Hematopoietic multipotent progenitor cell treated with erythropoietin and hydrocortisone succinate and interleukin-3 and kit ligand, for 15 days (in vitro differentiated cells): ENCODE measurements at regions not wholly inside any gene's neighbourhood (a gene's known extent, or its start where the extent isn't known, plus 50 kb on each side); places are given as distances from the start of the nearest gene placed in this dataset.
"Not testable (repeated sequence)": the region's sequence is repeated elsewhere in the genome, so short reads cannot be mapped to it uniquely, and the experiment has no call there.

Experiments
- DNase-seq: peaks from one replicate; pipeline ENCODE4 v3.0.0-alpha.2; 2015; ENCODE audit warnings: low spot score

- DNase-seq, result not testable (repeated sequence)
These were observed 125.5 kb downstream of the HAUS1 start for GRCh38 chr18:46229641-46230040.

- DNase-seq, result no peak
These were observed 132.0 kb downstream of the HAUS1 start for GRCh38 chr18:46236156-46236555.

- DNase-seq, result no peak
These were observed 133.7 kb downstream of the HAUS1 start for GRCh38 chr18:46237891-46238290.

GRCh38 chr18:46239549-46239948, 135.4 kb downstream of the HAUS1 start:
- DNase-seq, result no peak

GRCh38 chr18:46239998-46240397, 135.8 kb downstream of the HAUS1 start:
- DNase-seq, result no peak

- DNase-seq, result not testable (repeated sequence)
These were observed 137.2 kb downstream of the HAUS1 start for GRCh38 chr18:46241393-46241792.

GRCh38 chr18:46242183-46242582, 138.0 kb downstream of the HAUS1 start:
- DNase-seq, result no peak

GRCh38 chr18:46243095-46243494, 138.9 kb downstream of the HAUS1 start:
- DNase-seq, result no peak

GRCh38 chr18:46243673-46244072, 139.5 kb downstream of the HAUS1 start:
- DNase-seq, result no peak

GRCh38 chr18:46246101-46246500, 141.9 kb downstream of the HAUS1 start:
- DNase-seq, result no peak

GRCh38 chr18:46247942-46248341, 143.8 kb downstream of the HAUS1 start:
- DNase-seq, result no peak

- no peak for DNase-seq
These were observed 146.1 kb downstream of the HAUS1 start for GRCh38 chr18:46250084-46250811.

- DNase-seq, result no peak
These were observed 146.6 kb downstream of the HAUS1 start for GRCh38 chr18:46250812-46251173.

GRCh38 chr18:46252759-46253158, 148.6 kb downstream of the HAUS1 start:
- no peak for DNase-seq

- no peak for DNase-seq
These were observed 149.3 kb downstream of the HAUS1 start for GRCh38 chr18:46253498-46253897.

GRCh38 chr18:46256078-46256477, 151.9 kb downstream of the HAUS1 start:
- DNase-seq, result no peak

- no peak for DNase-seq
These were observed 153.2 kb downstream of the HAUS1 start for GRCh38 chr18:46257366-46257765.

- DNase-seq, result no peak
These were observed 156.1 kb downstream of the HAUS1 start for GRCh38 chr18:46260016-46260878.

GRCh38 chr18:46260879-46261143, 156.6 kb downstream of the HAUS1 start:
- DNase-seq, result no peak

GRCh38 chr18:46261799-46262198, 157.6 kb downstream of the HAUS1 start:
- DNase-seq, result no peak

- no peak for DNase-seq
These were observed 158.7 kb downstream of the HAUS1 start for GRCh38 chr18:46262856-46263255.

GRCh38 chr18:46264255-46264654, 160.1 kb downstream of the HAUS1 start:
- DNase-seq, result no peak
